ENCODE measurements at regions not wholly inside any gene's neighbourhood (a gene's known extent, or its start where the extent isn't known, plus 50 kb on each side); places are given as distances from the start of the nearest gene placed in this dataset.

DNA sequence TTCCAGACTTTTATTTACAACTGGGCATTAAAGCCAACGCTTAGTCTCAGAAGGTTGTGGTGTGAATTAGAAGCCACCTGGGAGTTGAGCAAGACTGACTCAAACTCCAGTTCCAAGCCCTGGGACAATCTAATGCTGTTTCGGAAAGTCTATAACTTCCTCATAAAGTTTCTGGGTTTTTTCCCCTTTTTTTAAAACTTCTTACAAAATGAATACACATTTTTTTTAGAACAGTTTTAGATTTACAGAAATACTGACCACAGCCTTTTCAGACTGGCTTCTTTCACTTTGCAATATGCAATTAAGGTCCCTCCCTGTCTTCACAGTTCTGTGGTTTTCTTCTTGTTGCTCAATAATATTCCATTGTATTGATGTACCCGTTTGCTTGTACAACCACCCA is 115.9 kb upstream of the TWIST2 start:
- Histone ChIP-seq H3K4me1 (peaks cover 0 to 28% (median 10%) of the 10 kb centered on the region in 4 donors), H3K9me3 (no peaks in the 10 kb centered on the region), H3K4me3 (no peak overlapping the region), H3K36me3 (no peaks in the 10 kb centered on the region), H3K27ac (no peak overlapping the region), H3K27me3 (no peaks in the 10 kb centered on the region)
- in situ Hi-C loops (cut with MboI; ENCODE audit: low pct_ligation_motif_present in 1 of 4, low pct_unique_long_range_greater_than_20kb in 1 of 4, low sequenced_read_pairs in 3 of 4) = no loop called here
- no peak for TF ChIP-seq POLR2AphosphoS5 (IDR thresholded peaks at IDR 0.05)
- TF ChIP-seq POLR2A (IDR thresholded peaks at IDR 0.05) = no peak
- TF ChIP-seq, protein P1, sequence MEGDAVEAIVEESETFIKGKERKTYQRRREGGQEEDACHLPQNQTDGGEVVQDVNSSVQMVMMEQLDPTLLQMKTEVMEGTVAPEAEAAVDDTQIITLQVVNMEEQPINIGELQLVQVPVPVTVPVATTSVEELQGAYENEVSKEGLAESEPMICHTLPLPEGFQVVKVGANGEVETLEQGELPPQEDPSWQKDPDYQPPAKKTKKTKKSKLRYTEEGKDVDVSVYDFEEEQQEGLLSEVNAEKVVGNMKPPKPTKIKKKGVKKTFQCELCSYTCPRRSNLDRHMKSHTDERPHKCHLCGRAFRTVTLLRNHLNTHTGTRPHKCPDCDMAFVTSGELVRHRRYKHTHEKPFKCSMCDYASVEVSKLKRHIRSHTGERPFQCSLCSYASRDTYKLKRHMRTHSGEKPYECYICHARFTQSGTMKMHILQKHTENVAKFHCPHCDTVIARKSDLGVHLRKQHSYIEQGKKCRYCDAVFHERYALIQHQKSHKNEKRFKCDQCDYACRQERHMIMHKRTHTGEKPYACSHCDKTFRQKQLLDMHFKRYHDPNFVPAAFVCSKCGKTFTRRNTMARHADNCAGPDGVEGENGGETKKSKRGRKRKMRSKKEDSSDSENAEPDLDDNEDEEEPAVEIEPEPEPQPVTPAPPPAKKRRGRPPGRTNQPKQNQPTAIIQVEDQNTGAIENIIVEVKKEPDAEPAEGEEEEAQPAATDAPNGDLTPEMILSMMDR (IDR thresholded peaks at IDR 0.05) = no peak
- no peak for TF ChIP-seq EP300 (IDR thresholded peaks at IDR 0.05; ENCODE audit: low read depth)
- no peak for DNase-seq
- intact Hi-C loops (cut with DNase I; ENCODE audit: low total_unique reads) = no loop called here
- 69% methylated on average over 3 of the region's 3 CpGs for whole genome bisulfite sequencing, 2 donors (ENCODE audit: low coverage in 1 of 2)

GRCh38 chr2:238738917-238739316 is 109.0 kb upstream of the TWIST2 start:
- in situ Hi-C loops (cut with MboI; ENCODE audit: low pct_ligation_motif_present in 1 of 4, low pct_unique_long_range_greater_than_20kb in 1 of 4, low sequenced_read_pairs in 3 of 4) = no loop called here

DNA sequence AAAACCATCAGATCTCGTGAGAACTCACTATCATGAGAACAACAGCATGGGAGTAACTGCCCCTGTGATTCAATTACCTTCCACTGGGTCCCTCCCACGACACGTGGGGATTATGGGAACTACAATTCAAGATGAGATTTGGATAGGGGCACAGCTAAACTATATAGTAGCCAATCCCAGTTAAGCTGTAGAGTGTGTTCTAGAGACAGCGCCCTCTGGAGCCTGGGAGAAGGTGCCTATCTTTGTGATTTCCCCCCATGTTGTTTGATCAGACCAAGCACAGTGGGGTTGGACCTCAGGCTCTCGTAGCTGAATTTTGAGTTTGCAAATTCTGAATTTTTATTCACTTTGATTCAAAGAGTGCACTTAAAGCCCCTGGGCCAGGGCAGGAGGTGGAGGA is 108.2 kb upstream of the TWIST2 start:
- no peaks in the 10 kb centered on the region for H3K9me3 ChIP-seq

More at GRCh38 chr2:238738917-238739316, 109.0 kb upstream of the TWIST2 start:
- Histone ChIP-seq H3K9me3 (no peaks in the 10 kb centered on the region), H3K27ac (no peak overlapping the region), H3K4me3 (no peak overlapping the region), H3K36me3 (no peaks in the 10 kb centered on the region), H3K4me1 (no peaks in the 10 kb centered on the region), H3K27me3 (no peaks in the 10 kb centered on the region)
- intact Hi-C loops (cut with DNase I; ENCODE audit: low total_unique reads) = no loop called here
- WGBS, 2 donors (ENCODE audit: low coverage in 1 of 2) = 73% methylated on average over 6 of the region's 6 CpGs; no CpG with 5 or more reads in 1 of the 2 donors
- no peak for DNase-seq
- TF ChIP-seq POLR2A (IDR thresholded peaks at IDR 0.05) (no peak), POLR2AphosphoS5 (IDR thresholded peaks at IDR 0.05) (no peak), EP300 (IDR thresholded peaks at IDR 0.05; ENCODE audit: low read depth) (no peak)
- TF ChIP-seq, protein P1 (IDR thresholded peaks at IDR 0.05) = no peak

DNA sequence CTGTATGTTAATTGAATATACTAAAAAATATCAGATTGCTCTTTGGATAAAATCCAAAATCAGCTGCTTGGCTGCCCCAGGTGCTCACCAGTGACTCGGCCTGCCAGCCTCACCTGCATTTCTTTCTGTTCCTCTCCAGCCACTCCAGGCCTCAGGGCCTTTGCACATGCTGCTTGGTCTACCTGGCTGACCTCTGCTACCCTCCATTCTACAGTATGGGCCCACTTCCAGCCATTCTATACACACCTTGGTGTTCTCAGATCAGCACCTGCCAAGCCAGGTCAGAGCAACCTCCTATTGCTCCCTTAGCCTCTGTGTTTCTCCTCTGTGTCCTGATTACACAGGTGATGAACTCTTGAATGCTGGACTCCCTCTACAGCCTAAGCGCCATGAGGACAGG is 106.6 kb upstream of the TWIST2 start:
- Histone ChIP-seq H3K4me3 (no peak overlapping the region), H3K36me3 (no peaks in the 10 kb centered on the region), H3K4me1 (no peaks in the 10 kb centered on the region), H3K27me3 (no peaks in the 10 kb centered on the region), H3K27ac (no peak overlapping the region), H3K9me3 (no peaks in the 10 kb centered on the region)
- intact Hi-C loops (cut with DNase I; ENCODE audit: low total_unique reads) = no loop called here
- 40 to 63% methylated on average over 1 to 2 of the region's 2 CpGs for WGBS, 2 donors (ENCODE audit: low coverage in 1 of 2)
- DNase-seq = no peak
- TF ChIP-seq POLR2AphosphoS5 (IDR thresholded peaks at IDR 0.05) (no peak), EP300 (IDR thresholded peaks at IDR 0.05; ENCODE audit: low read depth) (no peak), POLR2A (IDR thresholded peaks at IDR 0.05) (no peak)
- TF ChIP-seq, protein P1 (IDR thresholded peaks at IDR 0.05) = no peak
- in situ Hi-C loops (cut with MboI; ENCODE audit: low pct_ligation_motif_present in 1 of 4, low pct_unique_long_range_greater_than_20kb in 1 of 4, low sequenced_read_pairs in 3 of 4) = no loop called here

More for the DNA sequence above, 108.2 kb upstream of the TWIST2 start:
- Histone ChIP-seq H3K27me3 (no peaks in the 10 kb centered on the region), H3K27ac (no peak overlapping the region), H3K36me3 (no peaks in the 10 kb centered on the region), H3K4me3 (no peak overlapping the region), H3K4me1 (no peaks in the 10 kb centered on the region)
- in situ Hi-C loops (cut with MboI; ENCODE audit: low pct_ligation_motif_present in 1 of 4, low pct_unique_long_range_greater_than_20kb in 1 of 4, low sequenced_read_pairs in 3 of 4) (no loop called here), intact Hi-C loops (cut with DNase I; ENCODE audit: low total_unique reads) (no loop called here)
- TF ChIP-seq POLR2A (IDR thresholded peaks at IDR 0.05) (no peak), POLR2AphosphoS5 (IDR thresholded peaks at IDR 0.05) (no peak), EP300 (IDR thresholded peaks at IDR 0.05; ENCODE audit: low read depth) (no peak)
- TF ChIP-seq, protein P1 (IDR thresholded peaks at IDR 0.05) = no peak
- no peak for DNase-seq
- 30 to 65% methylated on average over 2 to 5 of the region's 5 CpGs for WGBS, 2 donors (ENCODE audit: low coverage in 1 of 2)

Measured in transverse colon (tissue), 4 donors.